Suprapubic skin (tissue), 4 donors: ENCODE measurements at regions not wholly inside any gene's neighbourhood (a gene's known extent, or its start where the extent isn't known, plus 50 kb on each side); places are given as distances from the start of the nearest gene placed in this dataset.

Experiments used
- DNase-seq, 2 donors: peaks; one replicate each; pipeline ENCODE4 v3.0.0-alpha.2; 2019; ENCODE audit warnings: low spot score in 2 of 2
- H3K27ac ChIP-seq: fragments of 200-600 bp; sonication (generic); one replicate; pipeline ENCODE4 v1.5.1; 2019
- H3K27me3 ChIP-seq: fragments of 200-600 bp; sonication (generic); one replicate; pipeline ENCODE4 v1.5.1; 2019
- H3K36me3 ChIP-seq: fragments of 200-600 bp; sonication (generic); one replicate; pipeline ENCODE4 v1.5.1; 2019
- H3K4me1 ChIP-seq: fragments of 200-600 bp; sonication (generic); one replicate; pipeline ENCODE4 v1.5.1; 2019
- H3K4me3 ChIP-seq: fragments of 200-600 bp; sonication (generic); one replicate; pipeline ENCODE4 v1.5.1; 2019; ENCODE audit warnings: mild to moderate bottlenecking
- H3K9me3 ChIP-seq: fragments of 200-600 bp; sonication (generic); one replicate; pipeline ENCODE4 v1.5.1; 2019
- CTCF ChIP-seq, 2 donors: fragments of 200-600 bp in 1 of 2; fragments of 450-650 bp in 1 of 2; sonication (generic) in 1 of 2; IDR thresholded peaks; one replicate each; pipeline ENCODE4 v1.5.1; 2016 to 2019; ENCODE audit warnings: antibody characterized with exemption in 2 of 2, mild to moderate bottlenecking in 1 of 2, moderate library complexity in 1 of 2
- EP300 ChIP-seq: sonication (generic); formaldehyde crosslinking; IDR thresholded peaks from one replicate; pipeline ENCODE4 v1.6.1; 2017; ENCODE audit warnings: antibody characterized with exemption
- POLR2A ChIP-seq, 2 donors: fragments of 450-650 bp; IDR thresholded peaks; one replicate each; pipeline ENCODE4 v1.6.1; 2017; ENCODE audit warnings: antibody characterized with exemption in 2 of 2, mild to moderate bottlenecking in 2 of 2, moderate library complexity in 2 of 2
- POLR2AphosphoS5 ChIP-seq, 3 donors: sonication (generic); formaldehyde crosslinking; IDR thresholded peaks; one replicate each; pipeline ENCODE4 v1.6.1; 2017; ENCODE audit warnings: antibody characterized with exemption in 3 of 3
- WGBS: methylation state at CpG from one replicate; pipeline ENCODE4 v1.1.5; 2018; 5-methylcytosine and 5-hydroxymethylcytosine counted together

GRCh38 chr1:221405146-221405545 is 336.7 kb downstream of the DUSP10 start:
- no peaks in the 10 kb centered on the region for H3K36me3 ChIP-seq
- no peak for DNase-seq
- H3K27ac ChIP-seq: no peak overlapping the region
- no peak overlapping the region for H3K4me3 ChIP-seq
- 83% methylated on average over 1 of the region's 1 CpG for WGBS
- no peaks in the 10 kb centered on the region for H3K9me3 ChIP-seq
- TF ChIP-seq CTCF (IDR thresholded peaks at IDR 0.05) (no peak), POLR2AphosphoS5 (IDR thresholded peaks at IDR 0.05) (no peak), POLR2A (IDR thresholded peaks at IDR 0.05) (no peak), EP300 (no peak)
- H3K4me1 ChIP-seq: no peaks in the 10 kb centered on the region
- no peaks in the 10 kb centered on the region for H3K27me3 ChIP-seq

GRCh38 chr1:221408117-221408803 is 333.6 kb downstream of the DUSP10 start:
- DNase-seq: no peak
- TF ChIP-seq CTCF (IDR thresholded peaks at IDR 0.05): no peak
- TF ChIP-seq POLR2A (IDR thresholded peaks at IDR 0.05): no peak
- TF ChIP-seq POLR2AphosphoS5 (IDR thresholded peaks at IDR 0.05): no peak
- TF ChIP-seq EP300: no peak
- Histone ChIP-seq H3K36me3 (no peaks in the 10 kb centered on the region), H3K4me3 (no peak overlapping the region), H3K27ac (no peak overlapping the region), H3K27me3 (no peaks in the 10 kb centered on the region), H3K9me3 (no peaks in the 10 kb centered on the region), H3K4me1 (no peaks in the 10 kb centered on the region)
- WGBS: 59% methylated on average over 7 of the region's 7 CpGs

- WGBS: 77% methylated on average over 3 of the region's 3 CpGs
- Histone ChIP-seq H3K4me3 (no peak overlapping the region), H3K4me1 (no peaks in the 10 kb centered on the region), H3K9me3 (no peaks in the 10 kb centered on the region), H3K27ac (no peak overlapping the region), H3K36me3 (no peaks in the 10 kb centered on the region), H3K27me3 (no peaks in the 10 kb centered on the region)
- no peak for TF ChIP-seq EP300
- TF ChIP-seq POLR2AphosphoS5 (IDR thresholded peaks at IDR 0.05): no peak
- no peak for TF ChIP-seq CTCF (IDR thresholded peaks at IDR 0.05)
- DNase-seq: no peak
Measured at GRCh38 chr1:221411283-221411682, 330.6 kb downstream of the DUSP10 start.

GRCh38 chr1:221414772-221415539 is 326.9 kb downstream of the DUSP10 start:
- no peak for DNase-seq
- no peak overlapping the region for H3K27ac ChIP-seq
- 74% methylated on average over 8 of the region's 8 CpGs for WGBS
- peaks cover 8% of the 10 kb centered on the region for H3K4me1 ChIP-seq
- TF ChIP-seq CTCF (IDR thresholded peaks at IDR 0.05): no peak
- TF ChIP-seq POLR2AphosphoS5 (IDR thresholded peaks at IDR 0.05): no peak
- no peaks in the 10 kb centered on the region for H3K36me3 ChIP-seq
- no peaks in the 10 kb centered on the region for H3K9me3 ChIP-seq
- no peaks in the 10 kb centered on the region for H3K27me3 ChIP-seq
- H3K4me3 ChIP-seq: no peak overlapping the region

GRCh38 chr1:221415651-221416050 is 326.2 kb downstream of the DUSP10 start:
- WGBS: 44% methylated on average over 1 of the region's 1 CpG
- no peaks in the 10 kb centered on the region for H3K36me3 ChIP-seq
- no peak for DNase-seq
- H3K27me3 ChIP-seq: no peaks in the 10 kb centered on the region
- H3K27ac ChIP-seq: no peak overlapping the region
- H3K4me1 ChIP-seq: peaks cover 8% of the 10 kb centered on the region
- no peaks in the 10 kb centered on the region for H3K9me3 ChIP-seq
- H3K4me3 ChIP-seq: no peak overlapping the region
- TF ChIP-seq CTCF (IDR thresholded peaks at IDR 0.05): no peak
- TF ChIP-seq POLR2A (IDR thresholded peaks at IDR 0.05): no peak
- TF ChIP-seq POLR2AphosphoS5 (IDR thresholded peaks at IDR 0.05): no peak
- TF ChIP-seq EP300: no peak
